ENCODE measurements at regions not wholly inside any gene's neighbourhood (a gene's known extent, or its start where the extent isn't known, plus 50 kb on each side); places are given as distances from the start of the nearest gene placed in this dataset.
A peak's percentile ranks its signal among the peaks of the same experiment; 100 is the strongest.

DNA sequence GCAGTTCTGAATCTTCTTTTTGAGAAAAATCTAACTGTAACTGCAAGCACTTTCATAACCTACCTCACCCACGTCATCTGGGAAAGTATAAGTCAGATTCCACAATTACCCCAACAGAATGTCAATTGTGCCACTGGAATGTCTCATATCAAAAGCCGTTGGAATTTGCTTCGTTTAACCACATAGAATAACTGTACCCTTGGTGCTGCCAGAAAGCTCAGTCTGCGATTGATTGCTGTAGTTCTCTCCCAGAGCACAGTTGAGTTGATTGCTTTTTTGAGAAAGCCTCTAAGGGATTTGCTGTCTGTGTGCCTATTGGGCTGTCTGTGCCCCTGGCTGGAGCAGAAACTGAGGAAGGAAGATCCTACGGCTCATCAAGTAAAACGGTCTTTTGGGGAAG is 583.6 kb downstream of the TMEM38B start:
- Mint-ChIP-seq H3K9me3 (ENCODE audit: unreplicated experiment) (peaks cover 6% of the 10 kb centered on the region), H3K4me1 (ENCODE audit: low read depth, unreplicated experiment) (no peaks in the 10 kb centered on the region), H3K36me3 (ENCODE audit: insufficient read depth, unreplicated experiment) (no peaks in the 10 kb centered on the region), H3K27ac (ENCODE audit: unreplicated experiment) (no peak overlapping the region), H3K4me3 (ENCODE audit: unreplicated experiment) (no peak overlapping the region), H3K27me3 (ENCODE audit: insufficient read depth, unreplicated experiment) (no peaks in the 10 kb centered on the region)
- TF ChIP-seq, protein P1, sequence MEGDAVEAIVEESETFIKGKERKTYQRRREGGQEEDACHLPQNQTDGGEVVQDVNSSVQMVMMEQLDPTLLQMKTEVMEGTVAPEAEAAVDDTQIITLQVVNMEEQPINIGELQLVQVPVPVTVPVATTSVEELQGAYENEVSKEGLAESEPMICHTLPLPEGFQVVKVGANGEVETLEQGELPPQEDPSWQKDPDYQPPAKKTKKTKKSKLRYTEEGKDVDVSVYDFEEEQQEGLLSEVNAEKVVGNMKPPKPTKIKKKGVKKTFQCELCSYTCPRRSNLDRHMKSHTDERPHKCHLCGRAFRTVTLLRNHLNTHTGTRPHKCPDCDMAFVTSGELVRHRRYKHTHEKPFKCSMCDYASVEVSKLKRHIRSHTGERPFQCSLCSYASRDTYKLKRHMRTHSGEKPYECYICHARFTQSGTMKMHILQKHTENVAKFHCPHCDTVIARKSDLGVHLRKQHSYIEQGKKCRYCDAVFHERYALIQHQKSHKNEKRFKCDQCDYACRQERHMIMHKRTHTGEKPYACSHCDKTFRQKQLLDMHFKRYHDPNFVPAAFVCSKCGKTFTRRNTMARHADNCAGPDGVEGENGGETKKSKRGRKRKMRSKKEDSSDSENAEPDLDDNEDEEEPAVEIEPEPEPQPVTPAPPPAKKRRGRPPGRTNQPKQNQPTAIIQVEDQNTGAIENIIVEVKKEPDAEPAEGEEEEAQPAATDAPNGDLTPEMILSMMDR (IDR thresholded peaks at IDR 0.05; ENCODE audit: insufficient read depth in 1 of 2, low read depth in 1 of 2, low read length in 1 of 2, severe bottlenecking in 1 of 2, unreplicated experiment in 1 of 2) = no peak
- H3K36me3 ChIP-seq (ENCODE audit: control insufficient read depth, insufficient read depth, low read length) = no peaks in the 10 kb centered on the region
- no peak overlapping the region for H3K4me3 ChIP-seq (ENCODE audit: low read depth, low read length)
- peaks cover 5% of the 10 kb centered on the region; the same call in 1 of the 2 replicates for H3K9me3 ChIP-seq
- no TSS peak for BruUV-seq (replicated peaks)
- H3K4me1 ChIP-seq = no peaks in the 10 kb centered on the region
- no peaks in the 10 kb centered on the region for H3K27me3 ChIP-seq (replicated peaks; ENCODE audit: control insufficient read depth, insufficient read depth, low read length)
- intact Hi-C loops (cut with micrococcal nuclease; ENCODE audit: unreplicated experiment) = no loop called here
- ChIA-PET POLR2A (no interaction called here), CTCF (no interaction called here)
- no peak for DNase-seq

DNA sequence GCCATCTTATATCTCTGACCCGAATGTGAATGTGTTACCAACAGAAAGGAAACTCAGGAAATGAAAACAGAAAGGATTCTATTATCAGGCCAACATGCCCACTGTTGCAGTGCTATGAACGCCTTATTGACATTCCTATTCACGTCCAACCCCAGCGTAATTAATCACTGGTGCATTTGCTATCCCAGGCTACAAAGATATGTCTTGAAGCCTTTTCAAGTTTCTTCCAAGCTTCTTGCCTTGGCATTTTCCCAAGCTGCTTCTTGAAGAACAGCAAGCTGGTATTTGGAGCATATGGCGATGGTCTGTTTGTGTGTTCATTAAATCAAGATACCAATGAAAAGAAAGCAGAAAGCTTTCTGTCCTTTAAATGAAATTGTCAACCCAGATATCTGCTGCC is 579.2 kb upstream of the ZNF462 start:
- Mint-ChIP-seq H3K36me3 (ENCODE audit: insufficient read depth, unreplicated experiment) (no peaks in the 10 kb centered on the region), H3K4me1 (ENCODE audit: low read depth, unreplicated experiment) (peaks cover 6% of the 10 kb centered on the region), H3K4me3 (ENCODE audit: unreplicated experiment) (no peak overlapping the region), H3K9me3 (ENCODE audit: unreplicated experiment) (peaks cover 6% of the 10 kb centered on the region), H3K27ac (ENCODE audit: unreplicated experiment) (no peak overlapping the region), H3K27me3 (ENCODE audit: insufficient read depth, unreplicated experiment) (no peaks in the 10 kb centered on the region)
- Histone ChIP-seq H3K4me3 (ENCODE audit: low read depth, low read length) (no peak overlapping the region), H3K4me1 (no peaks in the 10 kb centered on the region), H3K9me3 (peaks cover 5% of the 10 kb centered on the region; the same call in 1 of the 2 replicates), H3K36me3 (ENCODE audit: control insufficient read depth, insufficient read depth, low read length) (no peaks in the 10 kb centered on the region), H3K27me3 (replicated peaks; ENCODE audit: control insufficient read depth, insufficient read depth, low read length) (no peaks in the 10 kb centered on the region)
- TF ChIP-seq, protein P1 (IDR thresholded peaks at IDR 0.05; ENCODE audit: insufficient read depth in 1 of 2, low read depth in 1 of 2, low read length in 1 of 2, severe bottlenecking in 1 of 2, unreplicated experiment in 1 of 2) = no peak
- CTCF ChIA-PET = no interaction called here
- POLR2A ChIA-PET = no interaction called here
- BruUV-seq (replicated peaks) = no TSS peak
- DNase-seq = no peak
- intact Hi-C loops (cut with micrococcal nuclease; ENCODE audit: unreplicated experiment) = no loop called here

DNA sequence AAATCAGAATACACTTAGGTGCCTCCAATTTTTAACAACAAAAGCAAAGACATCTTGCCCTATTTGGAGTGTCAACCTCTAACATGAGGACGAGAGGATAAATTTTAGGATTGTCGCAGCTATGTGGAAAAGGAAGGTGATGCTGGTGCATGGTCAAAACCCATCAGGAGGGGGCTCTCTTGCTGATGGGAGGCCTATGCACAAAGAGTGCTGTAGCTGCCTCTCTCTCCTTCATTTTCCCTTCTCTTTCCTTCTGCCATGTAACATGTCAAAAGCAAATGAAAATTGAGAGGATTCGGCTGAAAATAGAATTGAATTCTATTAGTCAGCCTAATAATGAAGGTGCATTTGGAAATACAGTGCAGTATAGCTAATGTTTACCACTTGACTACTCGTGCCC is 578.7 kb upstream of the ZNF462 start:
- Mint-ChIP-seq H3K27me3 (ENCODE audit: insufficient read depth, unreplicated experiment) (no peaks in the 10 kb centered on the region), H3K9me3 (ENCODE audit: unreplicated experiment) (peaks cover 6% of the 10 kb centered on the region), H3K4me1 (ENCODE audit: low read depth, unreplicated experiment) (peaks cover 6% of the 10 kb centered on the region), H3K27ac (ENCODE audit: unreplicated experiment) (no peak overlapping the region), H3K36me3 (ENCODE audit: insufficient read depth, unreplicated experiment) (no peaks in the 10 kb centered on the region), H3K4me3 (ENCODE audit: unreplicated experiment) (no peak overlapping the region)
- no TSS peak for BruUV-seq (replicated peaks)
- Histone ChIP-seq H3K27me3 (replicated peaks; ENCODE audit: control insufficient read depth, insufficient read depth, low read length) (no peaks in the 10 kb centered on the region), H3K4me3 (ENCODE audit: low read depth, low read length) (no peak overlapping the region), H3K36me3 (ENCODE audit: control insufficient read depth, insufficient read depth, low read length) (no peaks in the 10 kb centered on the region), H3K9me3 (peaks cover 5% of the 10 kb centered on the region; the same call in 1 of the 2 replicates), H3K4me1 (no peaks in the 10 kb centered on the region)
- intact Hi-C loops (cut with micrococcal nuclease; ENCODE audit: unreplicated experiment) = no loop called here
- CTCF ChIA-PET = no interaction called here
- DNase-seq = peak in 1 of 2 experiments; percentile 18
- POLR2A ChIA-PET = no interaction called here
- TF ChIP-seq, protein P1 (IDR thresholded peaks at IDR 0.05; ENCODE audit: insufficient read depth in 1 of 2, low read depth in 1 of 2, low read length in 1 of 2, severe bottlenecking in 1 of 2, unreplicated experiment in 1 of 2) = peak in 1 of 2 experiments; percentile 21
